Breast epithelium (tissue), 3 donors: ENCODE measurements at regions not wholly inside any gene's neighbourhood (a gene's known extent, or its start where the extent isn't known, plus 50 kb on each side); places are given as distances from the start of the nearest gene placed in this dataset.

Experiments used
- CTCF ChIP-seq, 3 donors: fragments of 450-650 bp; IDR thresholded peaks; one replicate each; pipeline ENCODE4 v1.5.1; 2016 to 2017; ENCODE audit warnings: antibody characterized with exemption in 3 of 3, mild to moderate bottlenecking in 3 of 3, moderate library complexity in 3 of 3
- POLR2A ChIP-seq: fragments of 450-650 bp; IDR thresholded peaks from one replicate; pipeline ENCODE4 v1.6.1; 2016; ENCODE audit warnings: antibody characterized with exemption, mild to moderate bottlenecking, moderate library complexity
- POLR2AphosphoS5 ChIP-seq, 3 donors: sonication (generic); formaldehyde crosslinking; IDR thresholded peaks; one replicate each; pipeline ENCODE4 v1.6.1; 2017; ENCODE audit warnings: antibody characterized with exemption in 3 of 3

GRCh38 chr16:86458149-86458777 is 52.1 kb upstream of the FOXF1 start:
- TF ChIP-seq CTCF (IDR thresholded peaks at IDR 0.05) (no peak), POLR2AphosphoS5 (IDR thresholded peaks at IDR 0.05) (no peak), POLR2A (no peak)
